ENCODE measurements at regions not wholly inside any gene's neighbourhood (a gene's known extent, or its start where the extent isn't known, plus 50 kb on each side); places are given as distances from the start of the nearest gene placed in this dataset.

DNA sequence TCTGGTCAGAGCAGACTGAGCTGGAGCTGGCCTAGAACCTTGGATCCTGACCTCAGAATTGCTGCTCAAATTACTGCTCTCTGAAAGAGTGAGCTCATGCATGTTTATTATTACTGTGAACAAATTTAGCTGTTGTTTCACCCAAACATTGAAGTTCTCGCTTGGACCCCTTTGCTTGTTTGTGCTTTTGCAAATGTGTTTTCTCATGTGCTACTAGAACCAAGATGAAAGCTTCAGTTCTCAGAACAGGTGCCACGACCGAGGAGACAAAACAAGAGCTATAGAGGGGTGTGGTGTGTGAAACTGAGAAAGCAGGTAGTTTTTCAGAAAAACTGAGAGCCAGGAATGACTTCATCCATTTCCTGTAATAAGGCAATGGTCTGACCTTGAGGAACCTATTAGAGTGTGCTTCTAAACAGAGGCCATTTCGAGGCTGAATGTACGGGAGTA lies 50.0 kb upstream of the ESR1 start:
- H3K36me3 ChIP-seq (ENCODE audit: control insufficient read depth in 1 of 2, insufficient read depth in 2 of 2, low read length in 1 of 2), result no peaks in the 10 kb centered on the region
- H3K27ac ChIP-seq (ENCODE audit: low read depth in 1 of 2, low read length in 2 of 2), result no peak overlapping the region
- H3K9me3 ChIP-seq (ENCODE audit: control insufficient read depth, low read length), result no peaks in the 10 kb centered on the region
- no peak for DNase-seq
- peaks cover 0 to 5% of the 10 kb centered on the region in 2 donors for H3K4me1 ChIP-seq (ENCODE audit: control insufficient read depth in 1 of 2, insufficient read depth in 2 of 2, low read length in 2 of 2)
- intact Hi-C loops (cut with DNase I), result no loop called here
- no peaks in the 10 kb centered on the region for H3K27me3 ChIP-seq (ENCODE audit: control insufficient read depth in 1 of 2, insufficient read depth in 2 of 2, low read length in 1 of 2)
- ATAC-seq (ENCODE audit: low FRiP score), result peak; percentile 27
- H3K4me3 ChIP-seq (ENCODE audit: low read length in 2 of 2), result no peak overlapping the region
- WGBS, 2 donors, result 32% methylated on average over 5 of the region's 5 CpGs
